Ishikawa (cell line): ENCODE measurements at regions not wholly inside any gene's neighbourhood (a gene's known extent, or its start where the extent isn't known, plus 50 kb on each side); places are given as distances from the start of the nearest gene placed in this dataset.

Experiments used
- RAD21 ChIP-seq: IDR thresholded peaks from 2 replicates; pipeline ENCODE4 v1.6.1; 2012; ENCODE audit warnings: low read depth
- YY1 ChIP-seq: IDR thresholded peaks from 2 replicates; pipeline ENCODE4 v1.6.1; 2012; ENCODE audit warnings: low read depth

GRCh38 chr22:44363013-44363979 lies 50.5 kb upstream of the SHISAL1 start:
- no peak for TF ChIP-seq YY1
- no peak for TF ChIP-seq RAD21
